Loucy (cell line): ENCODE measurements at regions not wholly inside any gene's neighbourhood (a gene's known extent, or its start where the extent isn't known, plus 50 kb on each side); places are given as distances from the start of the nearest gene placed in this dataset.

ENCODE experiments used
- CTCF ChIP-seq: fragments of 200-600 bp; sonication (generic); conservative IDR thresholded peaks from 2 replicates; pipeline ENCODE4 v1.5.1; 2014; ENCODE audit warnings: mild to moderate bottlenecking, antibody characterized with exemption, low read length
- EZH2phosphoT487 ChIP-seq: fragments of 200-600 bp; IDR thresholded peaks from 2 replicates; pipeline ENCODE4 v1.6.1; 2018; ENCODE audit warnings: antibody characterized with exemption, mild to moderate bottlenecking, moderate library complexity, borderline replicate concordance

GRCh38 chr5:164181604-164182003 lies 676.2 kb downstream of the MAT2B start:
- TF ChIP-seq CTCF (no peak), EZH2phosphoT487 (no peak)
